ENCODE measurements at regions not wholly inside any gene's neighbourhood (a gene's known extent, or its start where the extent isn't known, plus 50 kb on each side); places are given as distances from the start of the nearest gene placed in this dataset.
A peak's percentile ranks its signal among the peaks of the same experiment; 100 is the strongest.

- ATAC-seq (no peak), FAIRE-seq (no peak), DNase-seq (ENCODE audit: low read depth in 1 of 2, low spot score in 1 of 2) (no peak)
- H3K4me3 ChIP-seq, result no peak overlapping the region
- ChIA-PET CTCF (no interaction called here), POLR2A (no interaction called here)
- H3K27ac ChIP-seq, result no peak overlapping the region
- H3K4me2 ChIP-seq, result no peak overlapping the region
- WGBS (ENCODE audit: missing lambda C conversion rate), result 0% methylated on average over 1 of the region's 1 CpG
- TF ChIP-seq RFX5 (IDR thresholded peaks at IDR 0.05), result no peak
- TF ChIP-seq EP300 (IDR thresholded peaks at IDR 0.05), result no peak
- no peak for TF ChIP-seq FOSL2 (IDR thresholded peaks at IDR 0.05)
- no peak for TF ChIP-seq FOSL2 (CRISPR knock-in tag; IDR thresholded peaks at IDR 0.05)
- no peak for TF ChIP-seq FOXS1 (CRISPR knock-in tag; IDR thresholded peaks at IDR 0.05)
- TF ChIP-seq EHMT2 (IDR thresholded peaks at IDR 0.05; ENCODE audit: low read depth), result no peak
- no peak for TF ChIP-seq HEYL (CRISPR knock-in tag; IDR thresholded peaks at IDR 0.05)
- no peak for TF ChIP-seq ESRRA (IDR thresholded peaks at IDR 0.05; ENCODE audit: borderline replicate concordance, low read length)
- no peak for TF ChIP-seq EHF (CRISPR knock-in tag; IDR thresholded peaks at IDR 0.05)
- TF ChIP-seq CEBPB (IDR thresholded peaks at IDR 0.05), result no peak
- TF ChIP-seq CHD2 (IDR thresholded peaks at IDR 0.05; ENCODE audit: low read length, partially characterized antibody), result no peak
- H3K4me1 ChIP-seq, result no peaks in the 10 kb centered on the region
- H3K9me3 ChIP-seq, result no peaks in the 10 kb centered on the region
These were observed 221.2 kb upstream of the PABPC4L start for GRCh38 chr4:134422776-134423175.

- ATAC-seq (no peak), DNase-seq (ENCODE audit: low read depth in 1 of 2, low spot score in 1 of 2) (no peak), FAIRE-seq (no peak)
- TF ChIP-seq JUN (IDR thresholded peaks at IDR 0.05) (no peak), ZSCAN20 (CRISPR knock-in tag; IDR thresholded peaks at IDR 0.05) (no peak), FOSB (CRISPR knock-in tag; IDR thresholded peaks at IDR 0.05) (no peak), CHD2 (IDR thresholded peaks at IDR 0.05; ENCODE audit: low read length, partially characterized antibody) (no peak), BHLHE40 (IDR thresholded peaks at IDR 0.05; ENCODE audit: low read depth, low read length) (no peak), NPAS2 (CRISPR knock-in tag; IDR thresholded peaks at IDR 0.05; ENCODE audit: borderline replicate concordance) (no peak), EHF (CRISPR knock-in tag; IDR thresholded peaks at IDR 0.05) (no peak), RNF2 (IDR thresholded peaks at IDR 0.05; ENCODE audit: borderline replicate concordance, low read depth) (no peak), REST (IDR thresholded peaks at IDR 0.05) (no peak), EP300 (IDR thresholded peaks at IDR 0.05) (no peak), TP53 (CRISPR knock-in tag; IDR thresholded peaks at IDR 0.05) (no peak), FOXS1 (CRISPR knock-in tag; IDR thresholded peaks at IDR 0.05) (no peak), JUNB (IDR thresholded peaks at IDR 0.05) (no peak), ESRRA (IDR thresholded peaks at IDR 0.05; ENCODE audit: borderline replicate concordance, low read length) (no peak), HOXB13 (CRISPR knock-in tag; IDR thresholded peaks at IDR 0.05; ENCODE audit: low read depth) (no peak), CBX2 (IDR thresholded peaks at IDR 0.05; ENCODE audit: borderline replicate concordance, low read depth) (no peak)
- no peak overlapping the region for H3K4me2 ChIP-seq
- ChIA-PET CTCF (no interaction called here), POLR2A (no interaction called here)
- H3K4me3 ChIP-seq, result no peak overlapping the region
- no peak overlapping the region for H3K27ac ChIP-seq
- no peaks in the 10 kb centered on the region for H3K9me3 ChIP-seq
- no peaks in the 10 kb centered on the region for H3K4me1 ChIP-seq
- 16% methylated on average over 3 of the region's 3 CpGs for WGBS (ENCODE audit: missing lambda C conversion rate)
These were observed 220.1 kb upstream of the PABPC4L start for GRCh38 chr4:134421734-134422133.

- peak in 1 of 2 experiments; percentile 1 for DNase-seq (ENCODE audit: low read depth in 1 of 2, low spot score in 1 of 2)
- H3K9me3 ChIP-seq, result no peaks in the 10 kb centered on the region
- ATAC-seq, result no peak
- H3K4me2 ChIP-seq, result no peak overlapping the region
- H3K4me1 ChIP-seq, result no peaks in the 10 kb centered on the region
- WGBS (ENCODE audit: missing lambda C conversion rate), result 18% methylated on average over 2 of the region's 2 CpGs
- POLR2A ChIA-PET, result no interaction called here
- H3K27ac ChIP-seq, result no peak overlapping the region
- FAIRE-seq, result no peak
- no peak overlapping the region for H3K4me3 ChIP-seq
- TF ChIP-seq EP300 (IDR thresholded peaks at IDR 0.05) (no peak), RCOR1 (IDR thresholded peaks at IDR 0.05; ENCODE audit: low read depth, low read length) (no peak), E2F6 (IDR thresholded peaks at IDR 0.05; ENCODE audit: borderline replicate concordance, low read depth) (no peak), NR3C1 (IDR thresholded peaks at IDR 0.05) (no peak)
- CTCF ChIA-PET, result no interaction called here
These were observed 207.3 kb upstream of the PABPC4L start for GRCh38 chr4:134408897-134409296.

Measured in A549 (cell line).